ENCODE measurements at regions not wholly inside any gene's neighbourhood (a gene's known extent, or its start where the extent isn't known, plus 50 kb on each side); places are given as distances from the start of the nearest gene placed in this dataset.

DNA sequence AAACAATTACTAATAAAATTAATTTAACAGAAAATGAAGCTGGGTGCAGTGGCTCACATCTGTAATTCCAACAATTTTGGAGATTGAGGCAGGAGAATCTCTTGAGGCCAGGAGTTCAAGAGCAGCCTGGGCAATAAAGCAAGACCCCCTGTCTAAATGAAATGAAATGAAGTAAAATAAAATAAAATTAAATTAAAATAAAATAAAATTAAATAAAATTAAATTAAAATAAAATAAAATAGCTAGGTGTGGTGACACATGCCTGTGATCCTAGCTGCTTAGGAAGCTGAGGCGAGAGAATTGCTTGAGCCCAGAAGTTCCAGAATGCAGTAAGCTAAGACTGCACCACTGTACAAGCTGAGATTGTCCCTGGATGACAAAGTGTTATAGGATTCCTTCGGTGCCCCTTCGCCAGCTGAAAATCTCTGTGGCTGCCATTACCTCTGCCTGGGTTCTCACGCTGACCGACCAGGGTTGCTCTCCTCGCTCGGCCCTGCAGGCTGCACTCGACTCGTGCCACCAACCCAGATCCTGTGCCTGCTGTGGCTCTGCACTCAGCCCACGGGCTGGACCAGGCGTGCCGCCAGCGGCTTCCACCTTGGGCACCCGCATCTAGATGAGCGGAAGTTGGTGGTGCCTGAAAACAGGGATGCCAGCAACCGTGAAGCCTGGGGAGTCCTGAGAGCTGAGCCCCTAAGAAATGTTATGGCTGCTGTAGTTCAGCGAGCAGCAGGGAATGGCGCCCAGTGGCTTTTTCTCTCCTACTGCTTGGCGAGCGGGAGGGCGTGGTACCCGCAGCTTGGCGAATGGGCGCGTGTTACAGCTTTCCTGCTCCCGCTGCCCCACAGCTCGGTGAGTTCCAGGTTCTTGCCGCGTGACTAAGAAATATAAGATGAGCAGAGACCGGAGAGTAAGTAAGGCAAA, 539.2 kb upstream of the PCDH9 start:
- no peak for FAIRE-seq

DNA sequence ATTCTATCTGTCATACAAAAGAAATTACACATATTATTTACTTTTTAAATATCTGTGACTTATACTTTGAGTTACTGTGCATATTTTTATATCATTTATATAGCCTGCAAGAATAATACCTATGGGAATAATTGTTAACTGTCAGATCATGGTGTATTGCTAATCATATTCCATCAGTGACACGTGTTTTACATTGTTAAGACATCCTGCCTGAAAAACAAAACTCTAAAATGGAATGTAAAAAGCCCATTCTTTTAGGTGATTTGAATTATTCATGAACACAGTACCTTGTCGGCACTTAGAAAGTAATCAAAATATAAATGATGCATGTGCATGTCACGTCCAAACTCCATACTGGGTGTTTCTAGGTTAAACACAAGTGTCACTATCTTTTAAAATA, 533.8 kb upstream of the PCDH9 start:
- FAIRE-seq = no peak

DNA sequence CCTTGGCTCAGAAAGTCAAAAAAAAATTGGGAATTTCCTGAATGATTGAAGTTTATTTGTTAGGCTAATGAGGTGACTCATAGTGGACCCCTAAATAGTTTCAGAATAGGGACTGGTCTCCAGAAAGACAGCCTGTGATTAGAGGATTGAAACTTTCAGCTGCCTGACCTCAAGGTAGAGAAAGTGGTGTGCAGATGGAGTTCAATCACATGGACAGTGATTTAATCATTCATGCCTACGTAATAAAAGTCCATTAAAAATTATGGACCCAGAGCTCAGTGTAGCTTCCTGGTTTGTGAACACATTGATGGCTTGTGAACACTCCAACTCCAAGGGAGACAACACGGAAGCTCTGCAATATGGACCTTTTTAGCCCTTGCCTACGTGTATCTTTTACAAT, 533.2 kb upstream of the PCDH9 start:
- no peak for FAIRE-seq

- no peak for FAIRE-seq
Observed at GRCh38 chr13:67758975-67759374, 528.8 kb upstream of the PCDH9 start.

DNA sequence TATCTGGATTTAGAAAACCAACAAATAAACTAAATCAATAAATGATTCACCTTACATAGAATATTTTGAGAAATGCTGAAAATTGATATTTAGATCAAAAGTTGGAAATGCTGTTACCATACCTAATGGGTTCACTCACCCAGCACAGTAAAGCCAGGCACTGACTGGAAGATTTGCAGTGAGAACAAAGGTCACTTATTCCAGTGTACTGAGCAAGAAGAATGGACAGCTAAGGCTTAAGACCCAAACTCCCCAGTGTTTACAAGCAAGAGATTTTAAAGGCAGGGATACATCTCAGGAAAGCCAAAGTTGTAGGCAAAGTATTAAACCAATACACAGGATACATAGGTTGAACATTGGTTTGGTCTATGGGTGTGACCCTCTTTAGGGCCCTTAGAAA, 523.9 kb upstream of the PCDH9 start:
- no peak for FAIRE-seq

- FAIRE-seq = no peak
Observed at GRCh38 chr13:67752759-67753158, 522.6 kb upstream of the PCDH9 start.

- FAIRE-seq = no peak
Observed at GRCh38 chr13:67742478-67742877, 512.3 kb upstream of the PCDH9 start.

DNA sequence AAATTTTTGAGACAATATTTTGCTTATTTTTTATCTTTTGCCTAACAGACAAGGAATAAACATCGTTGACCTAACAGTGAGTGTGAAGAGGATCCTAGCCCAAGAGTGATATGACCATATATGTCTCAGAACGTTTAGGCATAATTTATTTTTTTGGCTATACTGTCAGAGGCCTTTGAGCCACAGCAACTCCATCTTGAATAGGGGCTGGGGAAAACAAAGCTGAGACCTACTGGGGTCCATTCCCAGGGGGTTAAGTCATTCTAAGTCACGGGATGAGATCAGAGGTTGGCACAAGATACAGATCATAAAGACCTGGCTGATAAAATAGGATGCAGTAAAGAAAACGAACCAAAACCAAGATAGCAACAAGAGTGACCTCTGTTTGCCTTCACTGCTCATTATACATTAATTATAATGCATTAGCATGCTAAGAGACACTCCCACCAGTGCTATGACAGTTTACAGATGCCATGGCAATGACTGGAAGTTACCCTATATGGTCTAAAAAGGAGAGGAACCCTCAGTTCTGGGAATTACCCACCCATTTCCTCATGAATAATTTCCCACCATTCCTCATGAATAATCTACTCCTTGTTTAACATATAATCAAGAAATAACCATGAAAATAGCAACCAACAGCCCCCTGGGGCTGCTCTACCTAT, 510.9 kb upstream of the PCDH9 start:
- FAIRE-seq = no peak

GRCh38 chr13:67736646-67737420, 506.7 kb upstream of the PCDH9 start:
- no peak for FAIRE-seq

- no peak for FAIRE-seq
Observed at GRCh38 chr13:67735651-67736050, 505.5 kb upstream of the PCDH9 start.

- FAIRE-seq = no peak
Observed at GRCh38 chr13:67726979-67727378, 496.8 kb upstream of the PCDH9 start.

- no peak for FAIRE-seq
Observed at GRCh38 chr13:67725999-67726398, 495.9 kb upstream of the PCDH9 start.

DNA sequence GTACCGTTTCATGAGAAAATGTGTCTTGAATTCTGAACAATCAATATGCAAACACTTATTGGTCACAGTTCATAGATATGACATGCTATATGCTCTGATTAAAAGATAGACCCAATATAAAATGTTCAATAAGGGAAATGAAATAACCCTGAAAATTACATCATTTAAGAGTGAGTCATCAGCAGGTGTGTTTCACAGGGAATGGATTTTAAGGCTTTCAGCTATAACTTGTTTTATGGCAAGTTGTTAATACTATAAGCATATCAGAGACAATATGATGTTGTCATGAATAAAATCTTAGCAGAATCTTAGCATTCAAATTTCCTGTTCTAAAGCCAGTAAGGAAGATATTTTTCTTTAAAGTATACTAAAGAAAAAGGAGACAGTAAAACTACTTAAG, 483.4 kb upstream of the PCDH9 start:
- FAIRE-seq = no peak

DNA sequence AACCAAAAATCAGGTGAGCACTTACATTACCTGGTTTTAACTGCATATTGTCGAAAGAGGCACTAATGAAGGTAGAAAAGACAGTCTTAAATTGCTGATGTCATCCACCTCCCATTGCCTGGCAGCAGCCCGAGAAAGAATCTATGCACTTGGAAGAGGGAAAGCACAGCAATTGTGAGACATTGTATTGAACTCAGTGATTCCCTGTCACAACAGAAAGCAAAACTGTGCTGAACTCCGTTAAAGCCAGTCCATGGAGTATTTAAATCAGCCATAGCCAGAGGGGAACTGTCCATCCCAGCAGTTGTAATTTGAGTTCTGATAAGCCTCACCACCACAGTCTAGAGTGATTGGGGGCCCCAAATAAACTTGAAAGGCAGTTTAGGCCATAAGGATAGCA, 466.6 kb upstream of the PCDH9 start:
- no peak for FAIRE-seq

- no peak for FAIRE-seq
Observed at GRCh38 chr13:67664502-67664901, 434.4 kb upstream of the PCDH9 start.

DNA sequence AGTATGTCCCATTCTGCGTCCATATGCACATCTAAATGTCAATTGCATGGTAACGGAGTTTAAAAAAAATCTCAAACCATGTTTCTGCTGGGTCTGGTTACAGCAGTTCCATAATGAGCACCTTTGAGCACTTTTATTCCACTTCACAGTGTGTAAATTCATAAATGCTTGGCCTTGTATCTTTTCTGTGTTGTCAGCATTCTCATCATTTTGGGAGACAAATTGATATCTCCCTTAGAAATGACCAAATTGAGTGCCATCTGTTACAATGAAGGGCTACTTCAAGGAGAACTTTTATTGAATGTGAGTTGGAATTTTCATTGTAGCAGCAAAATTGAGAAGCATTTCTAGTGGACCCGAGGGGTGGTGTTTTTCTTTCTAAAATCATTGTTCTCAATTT, 432.9 kb upstream of the PCDH9 start:
- FAIRE-seq = no peak

DNA sequence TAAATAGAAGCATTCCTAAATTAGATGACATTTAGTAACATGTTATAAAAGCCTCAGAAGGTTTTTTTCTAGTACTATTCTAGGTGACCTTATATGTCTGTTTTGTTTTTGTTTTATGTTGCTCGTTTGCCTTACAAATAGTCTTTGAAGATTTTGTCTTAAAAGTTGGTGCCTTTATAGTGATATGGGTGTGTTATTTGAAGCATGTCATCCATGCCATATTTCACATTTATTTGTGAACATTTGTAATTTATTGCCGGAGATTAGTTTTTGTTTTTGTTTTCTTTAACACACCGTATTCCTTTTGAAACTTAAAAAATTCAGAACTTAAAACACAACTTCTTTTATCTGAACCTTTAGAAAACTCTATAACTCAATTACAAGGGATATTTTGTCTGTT, 422.8 kb upstream of the PCDH9 start:
- FAIRE-seq = no peak

- no peak for FAIRE-seq
Observed at GRCh38 chr13:67651908-67652465, 421.9 kb upstream of the PCDH9 start.

GRCh38 chr13:67650471-67650870, 420.3 kb upstream of the PCDH9 start:
- FAIRE-seq = no peak

GRCh38 chr13:67645874-67646467, 415.8 kb upstream of the PCDH9 start:
- no peak for FAIRE-seq

- FAIRE-seq = no peak
Observed at GRCh38 chr13:67643516-67644055, 413.4 kb upstream of the PCDH9 start.

DNA sequence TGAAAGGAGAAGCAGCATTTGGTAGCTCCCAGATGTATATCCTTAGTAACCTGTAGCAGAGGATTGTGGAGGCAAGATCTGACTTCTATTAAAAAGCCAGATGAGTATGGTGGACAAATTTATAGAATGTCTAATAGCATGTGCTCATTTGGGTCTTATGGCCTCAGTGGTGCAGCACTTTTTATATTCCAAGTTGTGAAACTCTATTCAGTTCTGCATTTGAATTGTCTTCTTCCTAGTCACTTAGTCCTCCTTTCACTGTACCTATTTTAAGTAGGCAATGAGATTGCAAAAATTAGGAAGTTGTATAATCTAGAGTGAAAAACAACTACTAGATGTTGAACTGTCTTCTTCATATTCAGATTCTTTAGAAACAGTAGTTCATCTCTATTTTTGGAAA, 412.5 kb upstream of the PCDH9 start:
- FAIRE-seq = no peak

DNA sequence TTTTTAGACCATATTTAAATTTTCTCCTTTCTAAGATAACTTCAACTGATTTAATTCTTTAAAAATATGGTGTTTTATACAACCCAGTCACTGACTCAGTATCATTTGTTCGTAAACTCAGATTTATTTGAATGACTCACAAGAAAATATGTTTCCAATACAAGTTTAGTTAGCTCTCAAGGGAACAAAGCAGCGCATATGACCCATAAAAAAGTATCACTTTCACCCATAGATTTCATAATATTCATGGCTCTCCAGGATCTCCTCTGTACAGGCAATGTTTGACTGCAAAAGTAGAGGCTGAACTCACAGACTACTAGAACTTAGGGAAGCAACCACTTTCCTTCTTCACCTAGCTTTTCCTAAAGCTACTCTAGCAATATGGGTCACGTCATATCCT, 405.6 kb upstream of the PCDH9 start:
- FAIRE-seq = no peak
